ENCODE measurements at regions not wholly inside any gene's neighbourhood (a gene's known extent, or its start where the extent isn't known, plus 50 kb on each side); places are given as distances from the start of the nearest gene placed in this dataset.

GRCh38 chr13:44744880-44745633, 168.9 kb upstream of the TSC22D1 start:
- no peak for TF ChIP-seq ZNF253 (CRISPR knock-in tag; IDR thresholded peaks at IDR 0.05; ENCODE audit: borderline replicate concordance)
- TF ChIP-seq ZNF720 (CRISPR knock-in tag; IDR thresholded peaks at IDR 0.05), result no peak
- TF ChIP-seq KDM1A (CRISPR knock-in tag; IDR thresholded peaks at IDR 0.05), result no peak
- TF ChIP-seq, protein P1, sequence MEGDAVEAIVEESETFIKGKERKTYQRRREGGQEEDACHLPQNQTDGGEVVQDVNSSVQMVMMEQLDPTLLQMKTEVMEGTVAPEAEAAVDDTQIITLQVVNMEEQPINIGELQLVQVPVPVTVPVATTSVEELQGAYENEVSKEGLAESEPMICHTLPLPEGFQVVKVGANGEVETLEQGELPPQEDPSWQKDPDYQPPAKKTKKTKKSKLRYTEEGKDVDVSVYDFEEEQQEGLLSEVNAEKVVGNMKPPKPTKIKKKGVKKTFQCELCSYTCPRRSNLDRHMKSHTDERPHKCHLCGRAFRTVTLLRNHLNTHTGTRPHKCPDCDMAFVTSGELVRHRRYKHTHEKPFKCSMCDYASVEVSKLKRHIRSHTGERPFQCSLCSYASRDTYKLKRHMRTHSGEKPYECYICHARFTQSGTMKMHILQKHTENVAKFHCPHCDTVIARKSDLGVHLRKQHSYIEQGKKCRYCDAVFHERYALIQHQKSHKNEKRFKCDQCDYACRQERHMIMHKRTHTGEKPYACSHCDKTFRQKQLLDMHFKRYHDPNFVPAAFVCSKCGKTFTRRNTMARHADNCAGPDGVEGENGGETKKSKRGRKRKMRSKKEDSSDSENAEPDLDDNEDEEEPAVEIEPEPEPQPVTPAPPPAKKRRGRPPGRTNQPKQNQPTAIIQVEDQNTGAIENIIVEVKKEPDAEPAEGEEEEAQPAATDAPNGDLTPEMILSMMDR (CRISPR knock-in tag; IDR thresholded peaks at IDR 0.05), result no peak
- TF ChIP-seq BHLHE40 (IDR thresholded peaks at IDR 0.05; ENCODE audit: low read length), result no peak
- no peak for TF ChIP-seq ASH2L (IDR thresholded peaks at IDR 0.05; ENCODE audit: insufficient read length, low read depth, low read length)
- TF ChIP-seq ZNF761 (CRISPR knock-in tag; conservative IDR thresholded peaks at IDR 0.05), result no peak
- no peak for TF ChIP-seq SRSF9 (IDR thresholded peaks at IDR 0.05; ENCODE audit: borderline replicate concordance, insufficient read depth, low read depth, low read length, poor library complexity, severe bottlenecking)
- TF ChIP-seq, protein P2, sequence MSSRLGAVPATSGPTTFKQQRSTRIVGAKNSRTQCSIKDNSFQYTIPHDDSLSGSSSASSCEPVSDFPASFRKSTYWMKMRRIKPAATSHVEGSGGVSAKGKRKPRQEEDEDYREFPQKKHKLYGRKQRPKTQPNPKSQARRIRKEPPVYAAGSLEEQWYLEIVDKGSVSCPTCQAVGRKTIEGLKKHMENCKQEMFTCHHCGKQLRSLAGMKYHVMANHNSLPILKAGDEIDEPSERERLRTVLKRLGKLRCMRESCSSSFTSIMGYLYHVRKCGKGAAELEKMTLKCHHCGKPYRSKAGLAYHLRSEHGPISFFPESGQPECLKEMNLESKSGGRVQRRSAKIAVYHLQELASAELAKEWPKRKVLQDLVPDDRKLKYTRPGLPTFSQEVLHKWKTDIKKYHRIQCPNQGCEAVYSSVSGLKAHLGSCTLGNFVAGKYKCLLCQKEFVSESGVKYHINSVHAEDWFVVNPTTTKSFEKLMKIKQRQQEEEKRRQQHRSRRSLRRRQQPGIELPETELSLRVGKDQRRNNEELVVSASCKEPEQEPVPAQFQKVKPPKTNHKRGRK (CRISPR knock-in tag; IDR thresholded peaks at IDR 0.05), result no peak
- no peak for TF ChIP-seq POLR2A (IDR thresholded peaks at IDR 0.05; ENCODE audit: insufficient read depth in 1 of 2, low read depth in 2 of 2, low read length in 2 of 2)
- no peak for TF ChIP-seq ZNF24 (IDR thresholded peaks at IDR 0.05)
- TF ChIP-seq, protein P3, sequence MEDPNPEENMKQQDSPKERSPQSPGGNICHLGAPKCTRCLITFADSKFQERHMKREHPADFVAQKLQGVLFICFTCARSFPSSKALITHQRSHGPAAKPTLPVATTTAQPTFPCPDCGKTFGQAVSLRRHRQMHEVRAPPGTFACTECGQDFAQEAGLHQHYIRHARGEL (CRISPR knock-in tag; IDR thresholded peaks at IDR 0.05), result no peak
- TF ChIP-seq RFX5 (IDR thresholded peaks at IDR 0.05; ENCODE audit: low read depth, low read length), result no peak
